CD4-positive, alpha-beta T cell (primary cell): ENCODE measurements at regions not wholly inside any gene's neighbourhood (a gene's known extent, or its start where the extent isn't known, plus 50 kb on each side); places are given as distances from the start of the nearest gene placed in this dataset.
"Not testable (repeated sequence)": the region's sequence is repeated elsewhere in the genome, so short reads cannot be mapped to it uniquely, and the experiment has no call there.

ENCODE experiments used
- ATAC-seq: fragments of 200-7000 bp; cut with Tn5 transposase; one replicate; pipeline ENCODE4 v1.10.0; 2022; ENCODE audit warnings: mild to moderate bottlenecking; ENCODE audit not compliant: poor library complexity
- CTCF ChIA-PET: fragments of 350-600 bp; sonication (Branson Sonifier 250); formaldehyde crosslinking; loops from one replicate; lab custom pipeline; 2021; ENCODE audit warnings: antibody characterized with exemption, inconsistent platforms; lab: Charles Lee
- POLR2A ChIA-PET: fragments of 350-600 bp; sonication (Branson Sonifier 250); formaldehyde crosslinking; loops from one replicate; lab custom pipeline; 2021; ENCODE audit warnings: antibody characterized with exemption, inconsistent platforms; lab: Charles Lee
- DNase-seq, 14 experiments: peaks; one replicate each; pipeline ENCODE4 v3.0.0-alpha.2; 2013 to 2020; ENCODE audit warnings: mixed read lengths in 2 of 14
- H3K27ac ChIP-seq, 2 donors: one replicate each; pipeline versions ENCODE4 v1.5.1 to v1.7.0; 2013; ENCODE audit warnings: low read length in 2 of 2, low read depth in 1 of 2, mild to moderate bottlenecking in 1 of 2
- H3K27me3 ChIP-seq, 2 experiments: 1 replicate in 1 of 2; 2 replicates in 1 of 2; pipeline versions ENCODE4 v1.6.1 to v1.7.0; 2013; ENCODE audit warnings: low read length in 2 of 2, control low read depth in 1 of 2, mild to moderate bottlenecking in 1 of 2, moderate library complexity in 1 of 2; ENCODE audit not compliant: insufficient read depth in 2 of 2, control insufficient read depth in 1 of 2
- H3K36me3 ChIP-seq: one replicate; pipeline ENCODE4 v1.6.1; 2013; ENCODE audit warnings: low read length, control low read depth; ENCODE audit not compliant: insufficient read depth
- H3K4me1 ChIP-seq: one replicate; pipeline ENCODE4 v1.6.1; 2013; ENCODE audit warnings: low read length, control low read depth; ENCODE audit not compliant: insufficient read depth
- H3K4me3 ChIP-seq: one replicate; pipeline ENCODE4 v1.5.1; 2013; ENCODE audit warnings: mild to moderate bottlenecking, low read length, moderate library complexity
- H3K9me3 ChIP-seq, 2 experiments: 1 replicate in 1 of 2; 2 replicates in 1 of 2; pipeline versions ENCODE4 v1.6.1 to v1.7.0; 2013; ENCODE audit warnings: low read length in 2 of 2, mild to moderate bottlenecking in 2 of 2, control low read depth in 1 of 2, moderate library complexity in 1 of 2; ENCODE audit not compliant: control insufficient read depth in 1 of 2, insufficient read depth in 1 of 2
- H3K27ac Mint-ChIP-seq: one replicate; pipeline ENCODE4 v1.8.0; 2020; ENCODE audit warnings: mixed read lengths
- H3K27me3 Mint-ChIP-seq: one replicate; pipeline ENCODE4 v1.8.0; 2021; ENCODE audit warnings: mixed read lengths
- H3K36me3 Mint-ChIP-seq: one replicate; pipeline ENCODE4 v1.8.0; 2021; ENCODE audit warnings: low read depth, mixed read lengths
- H3K4me1 Mint-ChIP-seq: one replicate; pipeline ENCODE4 v1.8.0; 2021; ENCODE audit warnings: low read depth, mixed read lengths
- H3K4me3 Mint-ChIP-seq: one replicate; pipeline ENCODE4 v1.8.0; 2020; ENCODE audit warnings: mild to moderate bottlenecking, mixed read lengths
- H3K9me3 Mint-ChIP-seq: one replicate; pipeline ENCODE4 v1.8.0; 2020; ENCODE audit warnings: mixed read lengths
- intact Hi-C, 2 experiments: fragments of 100-400 bp; cut with DNase I in 1 of 2; cut with micrococcal nuclease in 1 of 2; formaldehyde crosslinking; loops; one replicate each; pipeline versions ENCODE4 v1.15.1 to v1.9.0; 2023 to 2025; cut with DNase I, micrococcal nuclease
- TF ChIP-seq, protein P1 (sequence below): fragments of 200-600 bp; IDR thresholded peaks from one replicate; pipeline ENCODE4 v1.8.0; 2022; ENCODE audit warnings: antibody characterized with exemption, mild to moderate bottlenecking

DNA sequence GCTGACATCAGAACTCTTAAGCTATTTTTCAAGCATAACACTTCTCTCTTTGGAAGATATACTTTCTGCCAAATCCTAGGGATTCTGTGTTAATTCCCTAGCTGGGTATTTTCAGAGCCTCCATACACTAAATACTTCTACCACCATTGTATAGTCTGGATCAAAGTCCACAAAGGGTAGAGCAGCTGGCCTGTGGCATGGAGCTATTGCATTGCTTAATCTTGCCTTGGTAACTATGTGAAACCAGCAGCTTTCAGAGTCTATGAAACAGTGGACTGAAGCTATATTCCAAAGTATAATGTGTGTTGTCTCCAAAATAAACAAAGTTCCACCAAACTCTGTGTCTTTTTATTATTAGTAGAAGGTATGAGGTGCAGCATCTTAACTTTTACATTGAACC, 296.9 kb upstream of the CDH19 start:
- H3K27ac ChIP-seq: no peak overlapping the region
- Mint-ChIP-seq H3K27ac (no peak overlapping the region), H3K4me1 (no peaks in the 10 kb centered on the region), H3K4me3 (no peak overlapping the region), H3K9me3 (peaks cover 3% of the 10 kb centered on the region), H3K36me3 (no peaks in the 10 kb centered on the region), H3K27me3 (no peaks in the 10 kb centered on the region)
- H3K4me1 ChIP-seq: no peaks in the 10 kb centered on the region
- H3K9me3 ChIP-seq: no peaks in the 10 kb centered on the region
- H3K4me3 ChIP-seq: no peak overlapping the region
- H3K36me3 ChIP-seq: no peaks in the 10 kb centered on the region
- no peak for ATAC-seq
- no peaks in the 10 kb centered on the region for H3K27me3 ChIP-seq
- intact Hi-C loops: no loop called here
- CTCF ChIA-PET: no interaction called here
- POLR2A ChIA-PET: no interaction called here
- DNase-seq: no peak
- TF ChIP-seq, protein P1, sequence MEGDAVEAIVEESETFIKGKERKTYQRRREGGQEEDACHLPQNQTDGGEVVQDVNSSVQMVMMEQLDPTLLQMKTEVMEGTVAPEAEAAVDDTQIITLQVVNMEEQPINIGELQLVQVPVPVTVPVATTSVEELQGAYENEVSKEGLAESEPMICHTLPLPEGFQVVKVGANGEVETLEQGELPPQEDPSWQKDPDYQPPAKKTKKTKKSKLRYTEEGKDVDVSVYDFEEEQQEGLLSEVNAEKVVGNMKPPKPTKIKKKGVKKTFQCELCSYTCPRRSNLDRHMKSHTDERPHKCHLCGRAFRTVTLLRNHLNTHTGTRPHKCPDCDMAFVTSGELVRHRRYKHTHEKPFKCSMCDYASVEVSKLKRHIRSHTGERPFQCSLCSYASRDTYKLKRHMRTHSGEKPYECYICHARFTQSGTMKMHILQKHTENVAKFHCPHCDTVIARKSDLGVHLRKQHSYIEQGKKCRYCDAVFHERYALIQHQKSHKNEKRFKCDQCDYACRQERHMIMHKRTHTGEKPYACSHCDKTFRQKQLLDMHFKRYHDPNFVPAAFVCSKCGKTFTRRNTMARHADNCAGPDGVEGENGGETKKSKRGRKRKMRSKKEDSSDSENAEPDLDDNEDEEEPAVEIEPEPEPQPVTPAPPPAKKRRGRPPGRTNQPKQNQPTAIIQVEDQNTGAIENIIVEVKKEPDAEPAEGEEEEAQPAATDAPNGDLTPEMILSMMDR: no peak

DNA sequence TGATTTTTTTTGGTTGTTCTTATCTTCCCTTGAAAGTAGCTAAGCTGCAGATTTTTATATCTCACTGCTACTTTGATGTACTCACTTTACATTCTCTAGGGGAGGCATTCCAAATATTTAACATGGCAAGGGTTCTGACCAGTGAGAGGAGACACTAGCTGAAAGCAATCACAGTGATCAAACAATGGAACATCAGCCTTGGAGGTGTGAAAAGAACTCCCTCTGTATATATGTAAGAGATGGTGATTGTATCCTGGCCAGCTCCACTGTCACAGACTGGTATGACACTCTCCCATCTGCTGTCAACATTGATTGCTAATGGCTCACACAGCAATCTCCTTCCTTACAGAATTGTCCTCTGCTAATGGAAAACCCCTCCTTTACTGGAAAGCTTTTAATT, 291.7 kb upstream of the CDH19 start:
- Mint-ChIP-seq H3K27me3 (no peaks in the 10 kb centered on the region), H3K36me3 (no peaks in the 10 kb centered on the region), H3K27ac (no peak overlapping the region), H3K9me3 (no peaks in the 10 kb centered on the region), H3K4me1 (no peaks in the 10 kb centered on the region), H3K4me3 (no peak overlapping the region)
- TF ChIP-seq, protein P1: no peak
- no peaks in the 10 kb centered on the region for H3K4me1 ChIP-seq
- ChIA-PET POLR2A (no interaction called here), CTCF (no interaction called here)
- no peaks in the 10 kb centered on the region for H3K27me3 ChIP-seq
- peaks cover 0 to 10% of the 10 kb centered on the region in 2 experiments for H3K9me3 ChIP-seq
- ATAC-seq: no peak
- H3K36me3 ChIP-seq: no peaks in the 10 kb centered on the region
- intact Hi-C loops: no loop called here
- H3K27ac ChIP-seq: no peak overlapping the region
- no peak overlapping the region for H3K4me3 ChIP-seq
- DNase-seq: no peak

DNA sequence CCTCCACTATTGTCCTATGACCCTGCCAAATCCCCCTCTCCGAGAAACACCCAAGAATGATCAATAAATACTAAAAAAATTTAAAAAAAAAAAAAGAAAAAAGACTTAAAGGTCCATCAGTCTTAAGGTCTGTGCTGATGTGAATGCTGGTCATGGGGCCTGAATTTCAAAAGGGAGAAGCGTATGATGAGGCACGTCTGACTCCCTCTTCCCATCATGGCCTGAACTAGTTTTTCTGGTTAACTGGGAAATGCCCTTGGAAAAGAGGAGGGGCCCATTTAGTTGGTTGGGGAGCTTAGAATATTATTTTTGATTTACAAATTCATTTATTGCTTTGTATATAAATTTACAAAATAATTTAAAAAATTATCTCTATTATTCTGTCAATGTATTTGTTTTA, 291.0 kb upstream of the CDH19 start:
- ATAC-seq (no peak), DNase-seq (no peak)
- Histone ChIP-seq H3K36me3 (no peaks in the 10 kb centered on the region), H3K9me3 (peaks cover 0 to 10% of the 10 kb centered on the region in 2 experiments), H3K4me3 (no peak overlapping the region), H3K27me3 (no peaks in the 10 kb centered on the region), H3K27ac (no peak overlapping the region), H3K4me1 (no peaks in the 10 kb centered on the region)
- intact Hi-C loops: no loop called here
- Mint-ChIP-seq H3K36me3 (no peaks in the 10 kb centered on the region), H3K4me3 (no peak overlapping the region), H3K27me3 (no peaks in the 10 kb centered on the region), H3K9me3 (no peaks in the 10 kb centered on the region), H3K27ac (no peak overlapping the region), H3K4me1 (no peaks in the 10 kb centered on the region)
- TF ChIP-seq, protein P1: no peak
- CTCF ChIA-PET: no interaction called here
- POLR2A ChIA-PET: no interaction called here

DNA sequence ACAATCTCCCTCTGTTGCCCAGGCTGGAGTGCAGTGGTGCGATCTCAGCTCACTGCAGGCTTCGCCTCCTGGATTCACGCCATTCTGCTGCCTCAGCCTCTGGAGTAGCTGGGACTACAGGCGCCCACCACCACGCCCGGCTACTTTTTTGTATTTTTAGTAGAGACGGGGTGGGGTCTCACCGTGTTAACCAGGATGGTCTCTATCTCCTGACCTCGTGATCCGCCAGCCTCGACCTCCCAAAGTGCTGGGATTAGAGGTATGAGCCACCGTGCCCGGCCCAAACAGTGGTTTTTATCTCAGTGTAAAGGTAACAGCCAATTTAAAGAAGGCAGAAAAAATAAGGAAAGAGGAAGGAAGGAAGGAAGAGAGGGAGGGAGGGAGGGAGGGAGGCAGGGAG, 288.5 kb upstream of the CDH19 start:
- H3K4me1 ChIP-seq, H3K4me1 Mint-ChIP-seq, H3K27me3 Mint-ChIP-seq, H3K36me3 Mint-ChIP-seq, ATAC-seq, H3K27ac Mint-ChIP-seq, H3K9me3 ChIP-seq, H3K36me3 ChIP-seq, H3K27me3 ChIP-seq, CTCF ChIA-PET, H3K9me3 Mint-ChIP-seq, intact Hi-C loops, H3K4me3 ChIP-seq, POLR2A ChIA-PET, H3K27ac ChIP-seq, DNase-seq, H3K4me3 Mint-ChIP-seq: not testable (repeated sequence)
